PC-9 (cell line): ENCODE measurements at regions not wholly inside any gene's neighbourhood (a gene's known extent, or its start where the extent isn't known, plus 50 kb on each side); places are given as distances from the start of the nearest gene placed in this dataset.

Experiments used
- BruUV-seq: library from RNA; stranded (reverse); fragments of 400-500 nt; replicated peaks from 2 replicates; lab custom pipeline; 2021; lab: Mats Ljungman, UMichigan
- CTCF ChIA-PET: fragments of 300-600 bp; sonication (Branson Sonifier 250); formaldehyde crosslinking; loops from one replicate; lab custom pipeline; 2022; ENCODE audit warnings: antibody characterized with exemption; lab: Charles Lee
- POLR2A ChIA-PET: fragments of 300-600 bp; sonication (Branson Sonifier 250); formaldehyde crosslinking; loops from one replicate; lab custom pipeline; 2022; ENCODE audit warnings: antibody characterized with exemption; ENCODE audit not compliant: unreplicated experiment; lab: Charles Lee
- DNase-seq, 2 experiments: peaks; one replicate each; pipeline versions ENCODE4 v3.0.0 to v3.0.0-alpha.2; 2015 to 2022; ENCODE audit warnings: mixed read lengths in 1 of 2
- H2AFZ ChIP-seq: fragments of 200-600 bp; sonication (generic); 2 replicates; pipeline ENCODE4 v1.8.1; 2017; ENCODE audit warnings: antibody characterized with exemption
- H3F3A ChIP-seq: fragments of 200-600 bp; sonication (generic); 2 replicates; pipeline ENCODE4 v1.8.1; 2017; ENCODE audit warnings: antibody characterized with exemption, mild to moderate bottlenecking, low read depth; ENCODE audit not compliant: insufficient read depth
- H3K27ac ChIP-seq: fragments of 200-600 bp; sonication (generic); 2 replicates; pipeline ENCODE4 v1.6.1; 2016; ENCODE audit warnings: mixed run types
- H3K27me3 ChIP-seq: fragments of 200-600 bp; sonication (generic); 2 replicates; pipeline ENCODE4 v1.6.1; 2016; ENCODE audit warnings: low read depth, mixed run types; ENCODE audit not compliant: insufficient read depth
- H3K36me3 ChIP-seq: fragments of 200-600 bp; sonication (generic); 2 replicates; pipeline ENCODE4 v1.6.1; 2016; ENCODE audit warnings: low read depth, mixed run types
- H3K4me1 ChIP-seq: fragments of 200-600 bp; sonication (generic); replicated peaks from 2 replicates; pipeline ENCODE4 v1.6.1; 2016; ENCODE audit warnings: mixed run types; ENCODE audit not compliant: insufficient read depth
- H3K4me2 ChIP-seq: fragments of 200-600 bp; sonication (generic); 2 replicates; pipeline ENCODE4 v1.6.1; 2017; ENCODE audit warnings: mixed run types
- H3K4me3 ChIP-seq: fragments of 200-600 bp; sonication (generic); 2 replicates; pipeline ENCODE4 v1.6.1; 2016; ENCODE audit warnings: mixed run types
- H3K79me2 ChIP-seq: fragments of 200-600 bp; sonication (generic); 2 replicates; pipeline ENCODE4 v1.6.1; 2017; ENCODE audit warnings: low read depth, mixed run types
- H3K9me2 ChIP-seq: fragments of 200-600 bp; sonication (generic); 2 replicates; pipeline ENCODE4 v1.8.1; 2017; ENCODE audit warnings: mild to moderate bottlenecking; ENCODE audit not compliant: insufficient read depth
- H3K9me3 ChIP-seq: fragments of 200-600 bp; sonication (generic); 2 replicates; pipeline ENCODE4 v1.8.1; 2016; ENCODE audit warnings: low read depth; ENCODE audit not compliant: insufficient read depth
- H4K20me1 ChIP-seq: fragments of 200-600 bp; sonication (generic); 2 replicates; pipeline ENCODE4 v1.8.1; 2017; ENCODE audit not compliant: insufficient read depth
- CTCF ChIP-seq: fragments of 200-600 bp; sonication (generic); conservative IDR thresholded peaks from 2 replicates; pipeline ENCODE4 v1.6.1; 2017; ENCODE audit warnings: mixed run types, antibody characterized with exemption, mild to moderate bottlenecking, moderate library complexity
- EZH2 ChIP-seq: fragments of 200-600 bp; sonication (generic); IDR thresholded peaks from 2 replicates; pipeline ENCODE4 v1.8.0; 2017; ENCODE audit warnings: antibody characterized with exemption, low read depth
- intact Hi-C: fragments of 100-400 bp; cut with micrococcal nuclease; formaldehyde crosslinking; loops from one replicate; pipeline ENCODE4 v1.10.0; 2022; ENCODE audit not compliant: unreplicated experiment

DNA sequence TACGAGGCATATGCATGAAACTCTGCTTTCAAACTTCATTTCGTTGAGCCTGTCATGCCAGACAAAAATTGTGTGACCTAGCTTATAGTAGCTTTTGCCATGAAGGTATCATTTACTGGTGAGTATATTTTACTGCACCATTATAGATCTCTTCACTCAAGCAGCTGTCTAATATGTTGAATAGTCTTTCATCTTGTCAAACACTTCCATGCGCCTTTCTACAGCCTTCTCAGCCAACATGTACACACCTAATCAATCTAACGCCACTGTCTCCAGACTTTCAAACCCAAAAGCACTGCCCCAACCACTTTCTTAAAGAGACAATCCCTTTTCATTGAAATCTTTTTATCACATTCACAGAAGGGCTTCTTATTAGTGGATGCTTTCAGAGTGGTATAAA, 757.4 kb downstream of the VRK1 start:
- intact Hi-C loops, result no loop called here
- no peaks in the 10 kb centered on the region for H4K20me1 ChIP-seq

GRCh38 chr14:97564334-97564733, 767.2 kb downstream of the VRK1 start:
- H3K27ac ChIP-seq, result no peak overlapping the region
- no peak for DNase-seq
- no peak overlapping the region for H2AFZ ChIP-seq
- no peak overlapping the region for H3K4me3 ChIP-seq
- intact Hi-C loops, result no loop called here
- H3K27me3 ChIP-seq, result no peaks in the 10 kb centered on the region
- H3K9me2 ChIP-seq, result no peaks in the 10 kb centered on the region
- no TSS peak for BruUV-seq
- no peaks in the 10 kb centered on the region for H3K4me1 ChIP-seq
- no peak overlapping the region for H3K4me2 ChIP-seq
- H3K9me3 ChIP-seq, result no peaks in the 10 kb centered on the region
- H3K79me2 ChIP-seq, result no peaks in the 10 kb centered on the region
- POLR2A ChIA-PET, result no interaction called here
- H3F3A ChIP-seq, result no peaks in the 10 kb centered on the region
- no peaks in the 10 kb centered on the region for H3K36me3 ChIP-seq
- CTCF ChIA-PET, result no interaction called here
- no peak for TF ChIP-seq EZH2
- no peak for TF ChIP-seq CTCF
- no peaks in the 10 kb centered on the region for H4K20me1 ChIP-seq

More for the DNA sequence above, 757.4 kb downstream of the VRK1 start:
- H3K4me3 ChIP-seq, result no peak overlapping the region
- BruUV-seq, result no TSS peak
- H3F3A ChIP-seq, result no peaks in the 10 kb centered on the region
- 0 out of 2 replicates have a peak, but pooled peaks cover 1% of the 10 kb centered on the region for H3K27me3 ChIP-seq
- ChIA-PET POLR2A (no interaction called here), CTCF (no interaction called here)
- DNase-seq, result no peak
- no peaks in the 10 kb centered on the region for H3K4me1 ChIP-seq
- no peaks in the 10 kb centered on the region for H3K9me3 ChIP-seq
- TF ChIP-seq CTCF (no peak), EZH2 (no peak)
- H3K9me2 ChIP-seq, result no peaks in the 10 kb centered on the region
- H3K27ac ChIP-seq, result no peak overlapping the region
- no peak overlapping the region for H3K4me2 ChIP-seq
- no peak overlapping the region for H2AFZ ChIP-seq
- no peaks in the 10 kb centered on the region for H3K36me3 ChIP-seq
- no peaks in the 10 kb centered on the region for H3K79me2 ChIP-seq

DNA sequence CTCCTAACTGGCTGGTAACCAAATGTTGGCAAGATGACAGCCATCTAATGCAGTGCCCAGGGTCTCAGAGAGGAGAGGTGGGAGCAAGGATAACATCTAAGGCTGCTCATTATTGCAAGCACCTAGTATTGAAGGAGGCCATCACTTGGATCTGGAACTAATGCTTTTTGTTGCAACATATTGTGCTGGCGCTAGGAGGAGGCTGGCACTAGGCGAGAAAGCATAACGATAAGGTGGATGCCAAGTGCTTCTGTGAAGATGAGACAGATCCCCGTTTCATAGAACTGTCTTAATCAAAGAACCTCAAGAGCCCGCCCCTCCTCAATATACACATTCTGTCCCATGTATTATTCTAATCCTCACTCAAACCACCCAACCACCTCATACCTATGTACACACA, 774.0 kb downstream of the VRK1 start:
- Histone ChIP-seq H3K4me1 (no peaks in the 10 kb centered on the region), H3K79me2 (no peaks in the 10 kb centered on the region), H3F3A (no peaks in the 10 kb centered on the region), H3K9me2 (no peaks in the 10 kb centered on the region), H3K9me3 (no peaks in the 10 kb centered on the region), H2AFZ (no peak overlapping the region), H3K4me3 (no peak overlapping the region), H3K4me2 (no peak overlapping the region), H4K20me1 (no peaks in the 10 kb centered on the region), H3K27ac (no peak overlapping the region), H3K36me3 (no peaks in the 10 kb centered on the region), H3K27me3 (0 out of 2 replicates have a peak, but pooled peaks cover 5% of the 10 kb centered on the region)
- no peak for TF ChIP-seq EZH2
- no TSS peak for BruUV-seq
- intact Hi-C loops, result no loop called here
- CTCF ChIA-PET, result no interaction called here
- POLR2A ChIA-PET, result no interaction called here
- DNase-seq, result no peak
